ENCODE measurements at regions not wholly inside any gene's neighbourhood (a gene's known extent, or its start where the extent isn't known, plus 50 kb on each side); places are given as distances from the start of the nearest gene placed in this dataset.
A peak's percentile ranks its signal among the peaks of the same experiment; 100 is the strongest.
"Not testable (repeated sequence)": the region's sequence is repeated elsewhere in the genome, so short reads cannot be mapped to it uniquely, and the experiment has no call there.

DNA sequence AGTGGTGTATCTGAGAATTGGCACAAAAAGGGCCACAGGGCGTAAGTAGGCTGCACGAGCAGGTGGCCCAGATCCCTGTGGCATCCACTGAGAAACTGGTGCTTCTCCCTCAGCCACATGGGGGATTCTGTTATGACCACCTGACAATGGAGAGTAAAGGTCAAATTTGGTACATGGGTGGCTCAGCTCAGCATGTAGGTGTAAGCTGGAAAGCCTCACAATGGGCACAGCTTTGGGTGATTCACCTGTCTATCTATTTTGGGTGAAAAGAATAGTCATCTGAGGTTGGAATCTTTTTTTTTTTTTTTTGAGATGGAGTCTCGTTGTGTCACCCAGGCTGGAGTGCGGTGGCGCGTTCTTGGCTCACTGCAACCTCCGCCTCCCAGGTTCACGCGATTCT, 163.4 kb upstream of the TMEM260 start:
- no peak overlapping the region for H3K4me3 ChIP-seq (ENCODE audit: low read length)
- no peak for DNase-seq (ENCODE audit: low read depth, low spot score)

DNA sequence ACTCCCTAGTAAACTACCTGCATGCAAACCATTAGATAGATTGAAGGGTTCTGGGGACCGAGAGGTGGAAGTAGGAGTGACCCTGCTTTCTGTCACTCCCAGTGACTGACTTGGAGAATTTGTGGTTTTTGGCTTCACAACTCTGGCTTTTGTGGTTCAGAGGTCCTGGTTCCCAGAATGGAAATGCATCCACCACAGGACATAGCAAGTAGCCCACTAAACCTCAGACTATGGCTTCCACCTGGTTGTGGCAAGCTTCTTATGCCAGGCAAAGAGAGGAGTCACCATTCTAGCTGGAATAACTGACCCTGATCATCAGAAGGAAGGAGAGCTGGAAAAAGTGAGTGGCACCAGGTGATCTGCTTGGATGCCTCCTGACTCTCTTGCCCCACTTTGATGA, 162.4 kb upstream of the TMEM260 start:
- DNase-seq (ENCODE audit: low read depth, low spot score) = no peak

DNA sequence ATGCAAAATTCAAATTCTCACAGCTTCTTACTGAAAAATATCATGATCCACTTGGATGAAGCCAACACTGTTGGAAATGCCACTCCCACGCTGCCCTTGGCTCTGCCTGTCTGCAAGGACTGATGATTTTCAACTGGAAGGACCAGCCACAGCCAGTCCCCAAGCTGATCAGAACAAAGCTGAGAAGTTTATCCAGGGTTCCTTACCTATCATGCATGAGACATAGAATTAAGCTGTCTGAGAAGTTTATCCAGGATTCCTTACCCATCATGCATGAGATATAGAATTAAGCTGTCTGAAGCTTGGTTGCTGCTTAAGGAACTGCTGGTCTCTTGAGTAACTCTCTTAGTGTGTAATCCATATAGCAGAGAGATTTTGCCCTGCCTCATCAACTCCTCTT, 159.8 kb upstream of the TMEM260 start:
- H3K4me3 ChIP-seq (ENCODE audit: low read length) = no peak overlapping the region
- DNase-seq (ENCODE audit: low read depth, low spot score) = no peak

More for the DNA sequence above, 162.4 kb upstream of the TMEM260 start:
- H3K4me3 ChIP-seq (ENCODE audit: low read length) = no peak overlapping the region

DNA sequence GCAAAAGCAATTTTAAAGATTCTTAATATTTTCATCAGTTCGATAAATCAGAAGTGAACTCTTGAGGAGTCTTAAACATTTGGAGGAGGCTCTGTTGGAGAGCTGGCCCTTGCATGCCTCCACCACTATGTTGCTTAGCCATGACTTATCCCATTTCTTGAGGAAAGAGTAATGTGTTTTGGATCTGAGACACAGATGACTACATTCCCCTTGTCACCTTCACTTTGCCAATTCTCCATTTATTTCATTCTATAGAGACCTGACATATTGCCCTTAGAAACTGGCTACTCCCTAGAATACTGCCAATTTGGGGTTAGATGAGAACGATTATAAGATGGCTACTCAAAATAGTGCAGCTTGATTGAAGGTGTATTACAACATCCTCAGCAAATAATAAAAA, 157.4 kb upstream of the TMEM260 start:
- H3K4me3 ChIP-seq (ENCODE audit: low read length) = no peak overlapping the region
- no peak for DNase-seq (ENCODE audit: low read depth, low spot score)

- DNase-seq (ENCODE audit: low read depth, low spot score) = peak; percentile 74
- no peak overlapping the region for H3K4me3 ChIP-seq (ENCODE audit: low read length)
Observed at GRCh38 chr14:56422703-56423213, 156.8 kb upstream of the TMEM260 start.

DNA sequence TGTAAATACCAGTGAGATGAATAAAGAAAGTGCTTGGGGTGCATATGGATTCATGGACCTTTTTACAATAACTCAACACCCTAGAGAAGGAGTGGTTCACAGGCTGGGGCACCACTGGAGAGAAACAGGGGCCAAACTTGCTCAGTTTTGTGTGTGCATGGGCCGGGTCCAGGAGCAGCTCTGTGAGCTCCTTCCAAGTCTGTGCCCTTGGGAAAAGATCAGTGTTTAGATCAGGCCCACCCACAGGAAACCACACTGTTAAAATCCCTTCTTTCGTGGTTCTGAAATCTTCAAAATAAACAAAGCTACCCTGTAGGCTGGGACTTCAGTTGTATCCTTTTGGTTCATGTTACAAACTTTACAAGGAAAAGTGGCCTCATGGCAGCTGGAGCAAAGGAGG, 156.1 kb upstream of the TMEM260 start:
- H3K4me3 ChIP-seq (ENCODE audit: low read length) = no peak overlapping the region
- DNase-seq (ENCODE audit: low read depth, low spot score) = no peak

GRCh38 chr14:56431013-56431412, 148.6 kb upstream of the TMEM260 start:
- no peak overlapping the region for H3K4me3 ChIP-seq (ENCODE audit: low read length)
- no peak for DNase-seq (ENCODE audit: low read depth, low spot score)

GRCh38 chr14:56449670-56450213, 129.9 kb upstream of the TMEM260 start:
- DNase-seq (ENCODE audit: low read depth, low spot score) = no peak
- no peak overlapping the region for H3K4me3 ChIP-seq (ENCODE audit: low read length)

DNA sequence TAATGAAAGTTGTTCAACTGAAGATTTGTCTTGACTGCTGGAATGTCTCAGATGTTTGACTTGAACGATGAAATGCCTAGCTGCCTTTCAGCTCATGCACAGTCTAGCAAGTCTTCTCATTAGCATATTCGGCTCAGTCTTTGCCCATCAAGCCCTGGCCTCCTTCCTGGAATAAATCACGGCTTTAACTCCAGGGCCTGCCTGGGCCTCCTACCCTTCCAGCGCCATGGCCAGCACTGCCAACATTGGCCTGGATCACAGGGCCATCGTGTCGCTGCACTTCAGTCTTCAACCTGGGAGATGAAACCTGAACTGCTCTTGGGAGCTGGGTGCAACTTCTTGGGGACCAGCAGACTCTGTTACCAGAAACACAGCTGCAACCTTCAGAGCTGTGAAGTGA, 126.7 kb upstream of the TMEM260 start:
- H3K4me3 ChIP-seq (ENCODE audit: low read length) = no peak overlapping the region
- DNase-seq (ENCODE audit: low read depth, low spot score) = no peak

- DNase-seq (ENCODE audit: low read depth, low spot score); H3K4me3 ChIP-seq (ENCODE audit: low read length): not testable (repeated sequence)
Observed at GRCh38 chr14:56454680-56455079, 124.9 kb upstream of the TMEM260 start.

- no peak overlapping the region for H3K4me3 ChIP-seq (ENCODE audit: low read length)
- DNase-seq (ENCODE audit: low read depth, low spot score) = no peak
Observed at GRCh38 chr14:56460469-56460868, 119.1 kb upstream of the TMEM260 start.

GRCh38 chr14:56461276-56462275, 118.0 kb upstream of the TMEM260 start:
- H3K4me3 ChIP-seq (ENCODE audit: low read length) = no peak overlapping the region
- no peak for DNase-seq (ENCODE audit: low read depth, low spot score)

DNA sequence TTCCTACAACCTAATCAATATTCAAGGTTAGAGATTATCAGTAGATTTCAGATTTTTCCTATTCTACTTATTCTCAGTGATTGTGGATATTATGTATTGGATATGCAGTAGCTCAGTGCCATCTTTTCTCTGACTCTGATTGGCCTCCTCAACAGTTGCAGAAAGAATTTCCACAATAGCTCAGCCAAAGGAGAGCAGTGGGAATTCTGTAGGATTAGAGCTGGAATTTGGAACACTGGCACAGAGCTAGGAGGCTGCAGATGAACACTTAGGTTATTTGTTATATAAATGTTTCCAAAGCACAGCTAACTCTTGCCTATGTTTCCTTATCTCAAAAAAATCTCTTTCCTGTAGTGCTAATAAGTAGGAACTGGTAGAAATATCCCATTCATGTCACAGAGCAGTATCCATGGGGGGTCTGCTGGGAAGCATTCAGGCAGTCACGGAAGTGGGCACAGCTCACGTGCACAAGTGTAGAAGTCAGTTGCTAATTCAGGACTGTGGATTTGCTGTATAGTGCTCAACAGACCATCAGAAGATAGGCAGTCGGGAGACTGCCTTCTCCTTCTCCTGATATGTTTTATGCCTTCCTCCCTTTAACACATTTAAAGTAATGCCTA, 116.2 kb upstream of the TMEM260 start:
- H3K4me3 ChIP-seq (ENCODE audit: low read length) = no peak overlapping the region
- DNase-seq (ENCODE audit: low read depth, low spot score) = no peak

- no peak for DNase-seq (ENCODE audit: low read depth, low spot score)
- no peak overlapping the region for H3K4me3 ChIP-seq (ENCODE audit: low read length)
Observed at GRCh38 chr14:56471056-56471455, 108.5 kb upstream of the TMEM260 start.

- no peak overlapping the region for H3K4me3 ChIP-seq (ENCODE audit: low read length)
- peak; percentile 62 for DNase-seq (ENCODE audit: low read depth, low spot score)
Observed at GRCh38 chr14:56474419-56475022, 105.1 kb upstream of the TMEM260 start.

DNA sequence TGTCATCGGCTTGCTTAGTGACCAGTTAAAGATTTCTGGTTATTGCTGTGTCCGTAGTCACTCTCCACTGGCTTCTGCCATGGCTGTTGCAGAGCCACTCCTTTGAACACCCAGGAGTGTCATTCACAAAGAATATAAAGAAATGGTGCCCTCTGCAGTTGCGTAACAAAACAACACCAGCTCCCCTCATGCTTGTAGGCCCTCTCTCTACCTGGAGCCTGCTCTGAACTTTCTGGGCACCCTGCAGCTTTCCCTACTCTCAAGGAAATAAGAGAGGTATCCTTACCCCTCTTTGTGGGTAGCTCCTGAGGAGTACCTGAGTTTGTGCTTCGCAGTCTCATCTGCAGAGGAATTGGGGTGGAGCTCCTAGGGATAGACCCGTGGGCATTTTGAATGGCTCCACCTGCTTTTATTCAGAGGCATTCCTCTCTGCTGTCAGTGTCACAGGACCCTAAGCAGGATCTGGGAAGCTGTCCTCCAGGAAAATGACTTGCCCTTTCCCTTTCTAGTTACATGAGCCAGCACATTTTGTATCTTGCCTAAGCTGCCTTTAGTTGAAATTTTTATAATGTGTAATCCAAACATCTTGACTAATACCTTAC, 97.2 kb upstream of the TMEM260 start:
- no peak overlapping the region for H3K4me3 ChIP-seq (ENCODE audit: low read length)
- peak; percentile 40 for DNase-seq (ENCODE audit: low read depth, low spot score)

DNA sequence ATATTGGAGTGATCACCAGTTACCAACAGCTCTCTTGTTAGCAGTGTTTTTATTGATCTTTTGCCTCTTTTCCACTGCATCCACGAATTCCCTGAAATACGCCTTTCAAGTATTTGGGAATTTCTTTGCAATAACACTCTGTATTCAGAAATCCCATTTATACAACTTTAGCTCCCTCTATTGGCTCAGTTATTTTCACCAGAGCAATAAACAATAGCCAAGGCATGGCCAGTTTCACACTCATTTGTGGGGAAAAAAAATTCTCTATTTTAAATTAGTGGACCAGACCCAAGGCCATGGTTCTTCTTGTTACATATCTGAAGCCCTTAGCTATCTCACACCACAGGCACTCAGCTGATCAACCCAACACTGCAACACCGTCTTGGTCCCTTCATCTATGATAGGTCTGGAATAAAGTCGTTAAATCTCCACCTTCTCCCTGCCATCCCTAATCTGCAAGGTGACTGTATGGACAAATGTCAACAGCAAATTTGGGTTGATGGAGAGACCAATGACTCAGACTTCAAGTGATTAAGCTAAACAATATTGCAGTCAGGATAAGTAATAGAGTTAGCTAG, 92.4 kb upstream of the TMEM260 start:
- DNase-seq (ENCODE audit: low read depth, low spot score) = no peak
- no peak overlapping the region for H3K4me3 ChIP-seq (ENCODE audit: low read length)

GRCh38 chr14:56487761-56488160, 91.8 kb upstream of the TMEM260 start:
- DNase-seq (ENCODE audit: low read depth, low spot score) = no peak

DNA sequence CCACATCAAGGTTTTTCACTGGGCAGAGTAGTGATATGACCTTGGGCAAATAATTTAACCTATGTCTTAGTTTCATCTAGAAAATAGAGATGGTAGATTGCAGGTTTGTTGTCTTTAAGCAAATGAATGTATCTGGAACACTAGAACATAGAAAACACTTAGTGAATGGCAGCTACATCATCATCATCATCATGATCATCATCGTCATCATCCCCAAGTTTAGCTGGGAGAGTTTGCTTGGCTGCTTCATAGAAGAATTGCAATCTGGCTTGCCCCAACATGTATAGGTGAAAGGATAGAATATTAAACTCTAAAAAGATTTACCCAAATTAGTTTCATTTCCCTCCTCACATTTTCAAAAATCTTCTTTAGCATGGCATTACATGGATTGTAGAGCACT, 91.3 kb upstream of the TMEM260 start:
- DNase-seq (ENCODE audit: low read depth, low spot score) = no peak
- no peak overlapping the region for H3K4me3 ChIP-seq (ENCODE audit: low read length)

More at GRCh38 chr14:56487761-56488160, 91.8 kb upstream of the TMEM260 start:
- H3K4me3 ChIP-seq (ENCODE audit: low read length) = no peak overlapping the region
